Mesenchymal stem cell (in vitro differentiated cells and primary cell): ENCODE measurements at regions not wholly inside any gene's neighbourhood (a gene's known extent, or its start where the extent isn't known, plus 50 kb on each side); places are given as distances from the start of the nearest gene placed in this dataset.
"Not testable (repeated sequence)": the region's sequence is repeated elsewhere in the genome, so short reads cannot be mapped to it uniquely, and the experiment has no call there.

Source experiments
- DNase-seq: peaks from one replicate; pipeline ENCODE4 v3.0.0-alpha.2; 2013
- H2AFZ ChIP-seq: one replicate; pipeline ENCODE4 v1.6.1; 2013; ENCODE audit warnings: low read depth, mild to moderate bottlenecking, control low read depth, inconsistent platforms, low read length, moderate library complexity
- H2AK5ac ChIP-seq: 2 replicates; pipeline ENCODE4 v1.6.1; 2013; ENCODE audit warnings: low read length, moderate library complexity, mild to moderate bottlenecking, inconsistent platforms; ENCODE audit not compliant: severe bottlenecking
- H2BK120ac ChIP-seq: one replicate; pipeline ENCODE4 v1.6.1; 2013; ENCODE audit warnings: low read depth, mild to moderate bottlenecking, inconsistent platforms, low read length, moderate library complexity
- H2BK12ac ChIP-seq, 2 experiments: one replicate each; pipeline ENCODE4 v1.6.1; 2013; ENCODE audit warnings: inconsistent platforms in 2 of 2, low read length in 2 of 2, mild to moderate bottlenecking in 2 of 2, moderate library complexity in 2 of 2, control low read depth in 1 of 2
- H2BK15ac ChIP-seq: one replicate; pipeline ENCODE4 v1.6.1; 2013; ENCODE audit warnings: mild to moderate bottlenecking, low read depth, inconsistent platforms; ENCODE audit not compliant: poor library complexity, severe bottlenecking
- H2BK5ac ChIP-seq: 2 replicates; pipeline ENCODE4 v1.6.1; 2013; ENCODE audit warnings: low read depth, mild to moderate bottlenecking, low read length, control low read depth, inconsistent platforms; ENCODE audit not compliant: poor library complexity, severe bottlenecking
- H3K14ac ChIP-seq, 2 experiments: one replicate each; pipeline ENCODE4 v1.6.1; 2013; ENCODE audit warnings: inconsistent platforms in 2 of 2, low read length in 2 of 2, control low read depth in 1 of 2, mild to moderate bottlenecking in 1 of 2, moderate library complexity in 1 of 2
- H3K18ac ChIP-seq, 2 experiments: one replicate each; pipeline ENCODE4 v1.6.1; 2013; ENCODE audit warnings: inconsistent platforms in 2 of 2, low read length in 2 of 2, control low read depth in 1 of 2, low read depth in 1 of 2, mild to moderate bottlenecking in 1 of 2
- H3K23ac ChIP-seq, 2 experiments: one replicate each; pipeline ENCODE4 v1.6.1; 2013; ENCODE audit warnings: inconsistent platforms in 2 of 2, low read length in 2 of 2, mild to moderate bottlenecking in 2 of 2, moderate library complexity in 2 of 2, control low read depth in 1 of 2
- H3K27ac ChIP-seq: 2 replicates; pipeline ENCODE4 v1.5.1; 2013; ENCODE audit warnings: mild to moderate bottlenecking, moderate library complexity, low read length, control low read depth, inconsistent platforms; ENCODE audit not compliant: poor library complexity, severe bottlenecking
- H3K27me3 ChIP-seq, 2 experiments: 2 replicates each; pipeline versions ENCODE4 v1.6.1 to v1.7.0; 2013; ENCODE audit warnings: low read length in 2 of 2, mild to moderate bottlenecking in 2 of 2, moderate library complexity in 2 of 2, control low read depth in 1 of 2, inconsistent platforms in 1 of 2; ENCODE audit not compliant: control insufficient read depth in 1 of 2, insufficient read depth in 1 of 2
- H3K36me3 ChIP-seq, 2 experiments: 2 replicates each; pipeline versions ENCODE4 v1.6.1 to v1.7.0; 2013; ENCODE audit warnings: low read length in 2 of 2, control low read depth in 1 of 2, inconsistent platforms in 1 of 2, low read depth in 1 of 2, mild to moderate bottlenecking in 1 of 2; ENCODE audit not compliant: insufficient read depth in 2 of 2, control insufficient read depth in 1 of 2
- H3K4ac ChIP-seq, 2 experiments: one replicate each; pipeline ENCODE4 v1.6.1; 2013; ENCODE audit warnings: inconsistent platforms in 2 of 2, low read length in 2 of 2, mild to moderate bottlenecking in 2 of 2, moderate library complexity in 2 of 2, control low read depth in 1 of 2, low read depth in 1 of 2
- H3K4me1 ChIP-seq: 2 replicates; pipeline ENCODE4 v1.6.1; 2013; ENCODE audit warnings: low read depth, low read length, control low read depth; ENCODE audit not compliant: control insufficient read depth, insufficient read depth
- H3K4me2 ChIP-seq: 2 replicates; pipeline ENCODE4 v1.6.1; 2013; ENCODE audit warnings: low read length, mild to moderate bottlenecking, inconsistent platforms; ENCODE audit not compliant: poor library complexity, severe bottlenecking
- H3K4me3 ChIP-seq, 2 experiments: 2 replicates each; pipeline versions ENCODE4 v1.5.1 to v1.7.0; 2013; ENCODE audit warnings: low read length in 2 of 2, mild to moderate bottlenecking in 2 of 2, control low read depth in 1 of 2, low read depth in 1 of 2; ENCODE audit not compliant: insufficient read depth in 1 of 2
- H3K79me1 ChIP-seq: replicated peaks from 2 replicates; pipeline ENCODE4 v1.6.1; 2013; ENCODE audit warnings: mild to moderate bottlenecking, control low read depth, low read length, inconsistent platforms; ENCODE audit not compliant: poor library complexity, severe bottlenecking
- H3K9ac ChIP-seq: 2 replicates; pipeline ENCODE4 v1.7.0; 2013; ENCODE audit warnings: mild to moderate bottlenecking, low read length, moderate library complexity
- H3K9me3 ChIP-seq: 2 replicates; pipeline ENCODE4 v1.7.0; 2013; ENCODE audit warnings: mild to moderate bottlenecking, low read length; ENCODE audit not compliant: control insufficient read depth
- H4K8ac ChIP-seq: one replicate; pipeline ENCODE4 v1.6.1; 2013; ENCODE audit warnings: inconsistent platforms, mild to moderate bottlenecking, low read length, moderate library complexity
- H4K91ac ChIP-seq: one replicate; pipeline ENCODE4 v1.6.1; 2013; ENCODE audit warnings: mild to moderate bottlenecking, low read length, inconsistent platforms
- WGBS: methylation state at CpG from one replicate; pipeline ENCODE4 v1.1.7; 2013; ENCODE audit warnings: mixed read lengths; 5-methylcytosine and 5-hydroxymethylcytosine counted together

DNA sequence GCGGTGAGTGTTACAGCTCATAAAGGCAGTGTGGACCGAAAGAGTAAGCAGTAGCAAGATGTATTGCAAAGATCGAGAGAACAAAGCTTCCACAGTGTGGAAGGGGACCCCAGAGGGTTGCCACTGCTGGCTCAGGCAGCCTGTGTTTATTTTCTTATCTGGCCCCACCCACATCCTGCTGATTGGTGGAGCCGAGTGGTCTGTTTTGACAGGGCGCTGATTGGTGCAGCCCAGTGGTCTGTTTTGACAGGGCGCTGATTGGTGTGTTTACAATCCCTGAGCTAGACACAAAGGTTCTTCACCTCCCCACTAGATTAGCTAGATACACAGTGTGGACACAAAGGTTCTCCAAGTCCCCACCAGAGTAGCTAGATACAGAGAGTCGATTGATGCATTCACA lies 747.8 kb upstream of the NRXN1 start:
- H2BK5ac ChIP-seq, H3K4me1 ChIP-seq, H3K14ac ChIP-seq, H2BK15ac ChIP-seq, H3K4ac ChIP-seq, H3K9ac ChIP-seq, H4K8ac ChIP-seq, H3K23ac ChIP-seq, H2BK12ac ChIP-seq, H3K9me3 ChIP-seq, H3K36me3 ChIP-seq, H3K27me3 ChIP-seq, H3K18ac ChIP-seq, H2AK5ac ChIP-seq, H3K79me1 ChIP-seq, H3K4me3 ChIP-seq, H4K91ac ChIP-seq, H3K4me2 ChIP-seq, H3K27ac ChIP-seq, DNase-seq, H2BK120ac ChIP-seq, H2AFZ ChIP-seq: not testable (repeated sequence)
- WGBS = 97% methylated on average over 6 of the region's 7 CpGs

DNA sequence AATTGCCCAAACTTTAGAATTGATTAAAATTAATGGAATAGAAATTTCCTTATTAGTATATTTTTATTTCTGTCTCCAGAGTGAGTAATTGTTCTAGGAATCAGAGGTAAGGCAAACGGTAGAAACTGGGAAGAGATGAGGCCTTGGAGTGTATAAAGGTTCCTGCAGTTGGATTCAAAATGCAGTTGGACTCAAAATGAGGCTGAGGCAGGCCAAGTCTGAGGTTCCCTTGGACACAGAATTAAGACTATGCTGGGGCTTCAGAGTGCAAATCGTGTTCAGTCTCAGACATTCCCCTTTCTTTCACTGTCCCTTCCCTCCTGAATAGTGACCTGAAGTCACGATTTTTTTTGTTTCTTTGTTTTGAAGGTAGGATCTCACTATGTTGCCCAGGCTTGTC lies 746.9 kb upstream of the NRXN1 start:
- H2BK120ac ChIP-seq = no peak overlapping the region
- no peaks in the 10 kb centered on the region for H3K79me1 ChIP-seq
- H3K4me1 ChIP-seq = peaks cover 2% of the 10 kb centered on the region
- no peaks in the 10 kb centered on the region for H3K36me3 ChIP-seq
- no peak overlapping the region for H2BK5ac ChIP-seq
- H3K4me2 ChIP-seq = no peak overlapping the region
- no peak overlapping the region for H3K4ac ChIP-seq
- H4K91ac ChIP-seq = no peak overlapping the region
- DNase-seq = no peak
- 100% methylated on average over 3 of the region's 3 CpGs for WGBS
- H2BK12ac ChIP-seq = no peak overlapping the region
- no peak overlapping the region for H2AK5ac ChIP-seq
- no peak overlapping the region for H3K9ac ChIP-seq
- no peak overlapping the region for H4K8ac ChIP-seq
- H3K27ac ChIP-seq = no peak overlapping the region
- no peak overlapping the region for H2AFZ ChIP-seq
- H3K9me3 ChIP-seq = no peaks in the 10 kb centered on the region
- H3K23ac ChIP-seq = no peak overlapping the region
- no peak overlapping the region for H3K18ac ChIP-seq
- no peak overlapping the region for H3K14ac ChIP-seq
- H2BK15ac ChIP-seq = no peak overlapping the region
- no peaks in the 10 kb centered on the region for H3K27me3 ChIP-seq
- no peak overlapping the region for H3K4me3 ChIP-seq

DNA sequence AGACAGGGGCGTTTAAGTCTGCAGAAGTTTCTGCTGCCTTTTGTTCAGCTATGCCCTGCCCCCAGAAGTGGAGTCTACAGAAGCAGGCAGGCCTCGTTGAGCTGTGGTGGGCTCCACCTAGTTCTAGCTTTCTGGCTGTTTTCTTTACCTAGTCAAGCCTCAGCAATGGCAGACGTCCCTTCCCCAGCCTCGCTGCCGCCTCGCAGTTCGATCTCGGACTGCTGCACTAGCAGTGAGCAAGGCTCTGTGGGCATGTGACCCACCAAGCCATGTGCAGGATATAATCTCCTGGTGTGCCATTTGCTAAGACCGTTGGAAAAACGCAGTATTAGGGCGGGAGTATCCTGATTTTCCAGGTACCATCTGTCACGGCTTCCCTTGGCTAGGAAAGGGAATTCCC lies 742.7 kb upstream of the NRXN1 start:
- H3K4me2 ChIP-seq, H3K4ac ChIP-seq, H3K27me3 ChIP-seq, H3K36me3 ChIP-seq, H3K79me1 ChIP-seq, H3K9me3 ChIP-seq, H3K23ac ChIP-seq, H3K9ac ChIP-seq, H3K27ac ChIP-seq, H3K18ac ChIP-seq, H2AK5ac ChIP-seq, H4K91ac ChIP-seq, H2AFZ ChIP-seq, H4K8ac ChIP-seq, H2BK5ac ChIP-seq, H2BK12ac ChIP-seq, H3K4me1 ChIP-seq, H2BK120ac ChIP-seq, DNase-seq, H2BK15ac ChIP-seq, H3K4me3 ChIP-seq: not testable (repeated sequence)
- 94% methylated on average over 12 of the region's 12 CpGs for WGBS
- peak overlapping the region in 1 of 2 experiments; percentile 89 for H3K14ac ChIP-seq

DNA sequence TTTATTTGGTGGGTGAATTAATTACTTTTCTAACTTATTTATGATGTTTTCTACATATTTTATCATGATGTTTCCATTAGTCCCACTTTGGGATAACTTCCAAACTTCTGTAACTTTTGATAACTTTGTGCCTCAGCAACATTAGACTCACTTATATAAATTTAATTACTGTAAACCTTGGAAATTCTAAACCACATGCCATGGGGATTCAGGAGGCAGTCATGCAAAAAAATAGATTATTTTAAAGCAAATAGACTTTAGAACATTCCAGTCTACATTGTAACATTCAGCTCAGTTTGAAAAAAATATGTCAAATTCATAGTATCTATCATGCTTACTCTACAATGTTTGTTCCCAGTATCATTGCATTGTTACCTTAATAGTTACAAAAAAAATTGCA lies 728.5 kb upstream of the NRXN1 start:
- H3K23ac ChIP-seq = no peak overlapping the region
- no peak overlapping the region for H3K9ac ChIP-seq
- no peaks in the 10 kb centered on the region for H3K4me1 ChIP-seq
- no peak overlapping the region for H2BK5ac ChIP-seq
- H3K79me1 ChIP-seq = no peaks in the 10 kb centered on the region
- H3K4me3 ChIP-seq = no peak overlapping the region
- no peaks in the 10 kb centered on the region for H3K9me3 ChIP-seq
- no peak overlapping the region for H3K4ac ChIP-seq
- no peak overlapping the region for H3K18ac ChIP-seq
- no peak overlapping the region for H2BK12ac ChIP-seq
- H4K8ac ChIP-seq = no peak overlapping the region
- H3K27ac ChIP-seq = no peak overlapping the region
- no peak overlapping the region for H4K91ac ChIP-seq
- no peak overlapping the region for H2BK15ac ChIP-seq
- no peak for DNase-seq
- H2BK120ac ChIP-seq = no peak overlapping the region
- H3K36me3 ChIP-seq = no peaks in the 10 kb centered on the region
- H3K27me3 ChIP-seq = no peaks in the 10 kb centered on the region
- H2AFZ ChIP-seq = no peak overlapping the region
- no peak overlapping the region for H3K14ac ChIP-seq
- no peak overlapping the region for H2AK5ac ChIP-seq
- no peak overlapping the region for H3K4me2 ChIP-seq
